COLO668 (cell line): ENCODE measurements at regions not wholly inside any gene's neighbourhood (a gene's known extent, or its start where the extent isn't known, plus 50 kb on each side); places are given as distances from the start of the nearest gene placed in this dataset.

Experiments used
- DNase-seq: peaks from one replicate; lab custom pipeline; 2025; ENCODE audit not compliant: unreplicated experiment; lab: John Stamatoyannopoulos, UW

GRCh38 chr10:62625484-62625883 is 179.0 kb upstream of the ADO start:
- no peak for DNase-seq

- DNase-seq = no peak
Observed at GRCh38 chr10:62626079-62626478, 178.4 kb upstream of the ADO start.

GRCh38 chr10:62626817-62627216 is 177.7 kb upstream of the ADO start:
- no peak for DNase-seq

GRCh38 chr10:62627983-62628382 is 176.5 kb upstream of the ADO start:
- DNase-seq = no peak

GRCh38 chr10:62631241-62631640 is 173.3 kb upstream of the ADO start:
- no peak for DNase-seq

GRCh38 chr10:62632071-62632809 is 172.3 kb upstream of the ADO start:
- no peak for DNase-seq

- DNase-seq = no peak
Observed at GRCh38 chr10:62633976-62634375, 170.5 kb upstream of the ADO start.

- no peak for DNase-seq
Observed at GRCh38 chr10:62634576-62634975, 169.9 kb upstream of the ADO start.

GRCh38 chr10:62635127-62635526 is 169.4 kb upstream of the ADO start:
- no peak for DNase-seq

GRCh38 chr10:62636825-62637248 is 167.7 kb upstream of the ADO start:
- no peak for DNase-seq

GRCh38 chr10:62637249-62638061 is 167.1 kb upstream of the ADO start:
- DNase-seq = no peak

GRCh38 chr10:62638062-62638477 is 166.4 kb upstream of the ADO start:
- DNase-seq = no peak

GRCh38 chr10:62639144-62639543 is 165.4 kb upstream of the ADO start:
- DNase-seq = no peak

- DNase-seq = no peak
Observed at GRCh38 chr10:62640411-62640810, 164.1 kb upstream of the ADO start.

GRCh38 chr10:62643606-62644587 is 160.6 kb upstream of the ADO start:
- DNase-seq = no peak

- no peak for DNase-seq
Observed at GRCh38 chr10:62647375-62648092, 157.0 kb upstream of the ADO start.

- no peak for DNase-seq
Observed at GRCh38 chr10:62648921-62649320, 155.6 kb upstream of the ADO start.

- DNase-seq = no peak
Observed at GRCh38 chr10:62650411-62650810, 154.1 kb upstream of the ADO start.

- DNase-seq = no peak
Observed at GRCh38 chr10:62651341-62651740, 153.2 kb upstream of the ADO start.

- DNase-seq = no peak
Observed at GRCh38 chr10:62652114-62652513, 152.4 kb upstream of the ADO start.

- no peak for DNase-seq
Observed at GRCh38 chr10:62652564-62652963, 152.0 kb upstream of the ADO start.
